ENCODE measurements at regions not wholly inside any gene's neighbourhood (a gene's known extent, or its start where the extent isn't known, plus 50 kb on each side); places are given as distances from the start of the nearest gene placed in this dataset.
"Not testable (repeated sequence)": the region's sequence is repeated elsewhere in the genome, so short reads cannot be mapped to it uniquely, and the experiment has no call there.

GRCh38 chr20:18876394-18876793 lies 62.8 kb downstream of the SCP2D1 start:
- DNase-seq (ENCODE audit: low read depth, low spot score), result not testable (repeated sequence)

GRCh38 chr20:18879262-18879661 lies 65.7 kb downstream of the SCP2D1 start:
- peak; percentile 25 for DNase-seq (ENCODE audit: low read depth, low spot score)

- no peak for DNase-seq (ENCODE audit: low read depth, low spot score)
These were observed 73.2 kb downstream of the SCP2D1 start for GRCh38 chr20:18886756-18887155.

- DNase-seq (ENCODE audit: low read depth, low spot score), result no peak
These were observed 88.6 kb downstream of the SCP2D1 start for GRCh38 chr20:18901980-18902737.

DNA sequence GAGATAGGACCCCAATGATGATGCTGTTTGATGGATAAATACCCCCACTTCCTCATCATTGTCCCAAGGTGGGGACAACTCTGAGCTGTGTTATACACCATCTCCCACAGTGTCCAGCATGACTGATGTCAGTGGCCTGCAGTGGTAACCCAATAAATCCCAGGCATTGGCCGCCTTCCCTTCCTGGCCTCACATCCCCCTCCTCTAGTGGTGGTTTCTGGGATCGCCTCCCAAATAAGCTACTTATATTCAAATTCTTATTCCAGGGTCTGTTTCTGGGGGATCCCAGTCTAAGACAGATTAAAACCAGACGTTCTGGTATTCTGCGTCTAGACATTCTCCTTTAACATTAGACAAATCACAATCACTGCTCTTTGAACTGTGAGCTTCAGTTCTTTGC lies 90.6 kb downstream of the SCP2D1 start:
- DNase-seq (ENCODE audit: low read depth, low spot score), result no peak

DNA sequence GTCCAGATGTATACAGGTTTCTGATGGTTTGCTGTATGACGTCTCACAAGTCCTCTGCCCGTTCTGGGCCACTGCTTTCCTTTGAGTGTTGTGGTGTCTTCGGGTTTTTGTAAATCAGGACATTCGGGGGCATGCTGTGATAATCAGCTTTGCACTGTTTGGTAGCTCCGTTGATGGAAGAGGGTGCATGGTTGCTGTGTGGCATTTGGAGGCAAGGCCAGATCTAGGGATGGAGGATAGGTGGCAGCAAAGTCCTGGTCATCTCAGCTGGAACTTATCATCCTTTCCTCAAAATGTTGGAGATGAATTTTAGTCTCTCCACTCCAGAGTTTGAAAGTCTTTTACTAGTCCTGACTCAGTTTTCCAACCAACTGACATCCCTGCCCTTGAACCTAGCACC lies 91.0 kb downstream of the SCP2D1 start:
- DNase-seq (ENCODE audit: low read depth, low spot score), result no peak

GRCh38 chr20:18906046-18906445 lies 92.5 kb downstream of the SCP2D1 start:
- DNase-seq (ENCODE audit: low read depth, low spot score), result no peak

- no peak for DNase-seq (ENCODE audit: low read depth, low spot score)
These were observed 93.8 kb downstream of the SCP2D1 start for GRCh38 chr20:18907353-18907752.

GRCh38 chr20:18908109-18908508 lies 94.5 kb downstream of the SCP2D1 start:
- no peak for DNase-seq (ENCODE audit: low read depth, low spot score)

GRCh38 chr20:18909254-18909653 lies 95.7 kb downstream of the SCP2D1 start:
- DNase-seq (ENCODE audit: low read depth, low spot score), result no peak

GRCh38 chr20:18913701-18914100 lies 100.1 kb downstream of the SCP2D1 start:
- no peak for DNase-seq (ENCODE audit: low read depth, low spot score)

- no peak for DNase-seq (ENCODE audit: low read depth, low spot score)
These were observed 101.2 kb downstream of the SCP2D1 start for GRCh38 chr20:18914796-18915195.

- DNase-seq (ENCODE audit: low read depth, low spot score), result no peak
These were observed 103.5 kb downstream of the SCP2D1 start for GRCh38 chr20:18916886-18917750.

- DNase-seq (ENCODE audit: low read depth, low spot score), result no peak
These were observed 106.4 kb downstream of the SCP2D1 start for GRCh38 chr20:18919996-18920395.

DNA sequence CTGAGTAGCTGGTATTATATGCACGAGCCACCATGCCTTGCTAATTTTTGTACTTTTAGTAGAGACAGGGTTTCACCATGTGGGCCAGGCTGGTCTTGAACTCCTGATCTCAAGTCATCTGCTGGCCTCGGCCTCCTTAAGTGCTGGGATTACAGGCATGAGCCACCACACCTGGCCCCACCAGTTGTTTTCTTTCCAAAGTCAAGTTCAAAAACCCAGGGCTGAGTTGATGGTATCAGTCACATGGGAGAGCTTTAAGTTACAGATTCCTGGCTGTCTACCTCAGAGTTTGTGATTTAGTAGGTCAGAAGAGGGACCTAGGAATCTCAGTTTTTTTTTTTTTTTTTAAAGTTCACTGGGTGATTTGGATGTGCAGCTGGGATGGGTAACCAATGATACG lies 107.7 kb downstream of the SCP2D1 start:
- no peak for DNase-seq (ENCODE audit: low read depth, low spot score)

DNA sequence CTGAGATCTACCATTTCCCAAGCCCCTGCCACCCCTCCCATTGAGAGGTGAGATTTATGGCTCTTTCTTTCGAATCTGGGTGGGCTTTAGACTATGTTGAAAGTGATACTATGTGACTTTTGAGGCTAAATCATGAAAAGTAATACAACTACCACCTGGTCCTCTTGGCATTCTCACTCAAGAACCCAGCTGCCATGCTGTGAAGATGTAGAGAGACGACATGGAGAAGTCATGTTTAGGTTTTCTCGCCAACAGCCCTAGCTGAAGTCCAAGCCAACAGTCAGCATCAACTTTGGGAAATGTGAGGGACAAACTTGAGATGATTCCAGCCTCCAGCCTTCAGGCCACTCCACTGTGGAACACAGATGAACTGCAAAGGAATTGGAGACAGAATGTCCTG lies 108.7 kb downstream of the SCP2D1 start:
- no peak for DNase-seq (ENCODE audit: low read depth, low spot score)

- no peak for DNase-seq (ENCODE audit: low read depth, low spot score)
These were observed 109.3 kb downstream of the SCP2D1 start for GRCh38 chr20:18922898-18923297.

DNA sequence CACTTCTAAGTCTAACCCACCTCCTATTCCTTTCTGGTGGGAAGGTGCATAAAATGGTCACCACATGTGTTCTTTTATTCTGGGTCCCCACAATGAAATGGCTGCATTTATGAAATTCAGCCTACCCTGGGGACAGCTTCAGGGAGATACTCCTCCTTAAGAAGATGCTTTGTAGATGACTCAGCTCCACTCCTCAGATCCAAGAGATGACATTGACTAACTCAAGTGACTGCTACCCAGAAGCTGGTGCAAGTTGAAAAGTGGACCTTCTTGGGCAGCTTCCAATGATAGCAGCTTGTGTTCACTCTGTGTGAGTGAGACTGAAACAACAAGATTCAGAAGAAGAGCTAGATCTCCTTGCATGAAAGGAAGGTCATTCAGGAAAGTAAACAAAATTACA lies 113.4 kb downstream of the SCP2D1 start:
- DNase-seq (ENCODE audit: low read depth, low spot score), result no peak

DNA sequence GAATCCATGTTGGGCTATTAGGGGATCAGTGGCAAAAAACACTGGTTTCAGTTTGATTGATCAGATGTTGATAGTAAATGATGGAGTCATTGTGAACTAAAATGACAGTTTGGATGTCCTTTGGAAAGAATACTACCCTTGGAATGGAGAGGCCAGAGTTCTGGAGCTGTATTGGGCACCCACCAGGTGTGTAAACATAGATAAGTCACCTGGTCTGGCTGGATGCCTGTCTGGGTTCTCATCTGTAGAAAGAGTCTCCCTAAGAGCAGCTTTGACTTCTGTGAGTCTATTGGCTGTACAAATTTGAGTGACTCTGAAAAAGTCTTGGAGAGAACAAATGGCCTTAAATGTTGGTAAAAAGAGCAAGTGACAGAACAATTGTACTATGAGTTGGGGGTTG lies 115.0 kb downstream of the SCP2D1 start:
- DNase-seq (ENCODE audit: low read depth, low spot score), result no peak

GRCh38 chr20:18929800-18930199 lies 116.2 kb downstream of the SCP2D1 start:
- DNase-seq (ENCODE audit: low read depth, low spot score), result no peak

- DNase-seq (ENCODE audit: low read depth, low spot score), result no peak
These were observed 130.0 kb downstream of the SCP2D1 start for GRCh38 chr20:18943542-18943941.

DNA sequence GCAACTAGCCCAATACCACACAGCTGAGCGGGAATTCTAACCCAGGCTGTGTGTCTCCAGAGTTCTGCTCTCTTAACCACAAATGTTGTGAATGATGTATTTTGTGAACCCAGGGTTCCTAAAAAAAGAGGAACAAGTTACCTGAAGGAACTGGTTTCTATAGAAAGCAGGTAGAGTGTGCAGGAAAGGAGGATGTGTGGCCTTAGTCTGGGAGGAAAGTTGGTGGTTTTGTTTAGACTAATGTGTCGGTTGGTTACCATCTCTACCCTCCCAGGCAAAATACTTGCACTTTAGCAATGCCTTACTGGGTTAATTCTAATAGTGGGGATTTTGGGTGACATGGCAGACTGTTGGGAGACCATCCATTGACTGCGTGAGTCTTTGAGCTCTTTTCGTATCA lies 143.3 kb downstream of the SCP2D1 start:
- no peak for DNase-seq (ENCODE audit: low read depth, low spot score)

GRCh38 chr20:18957328-18957727 lies 143.7 kb downstream of the SCP2D1 start:
- DNase-seq (ENCODE audit: low read depth, low spot score), result no peak

Measured in ELF-1 (cell line).